SK-N-MC (cell line): ENCODE measurements at regions not wholly inside any gene's neighbourhood (a gene's known extent, or its start where the extent isn't known, plus 50 kb on each side); places are given as distances from the start of the nearest gene placed in this dataset.

Experiments used
- EZH2 ChIP-seq: fragments of 200-600 bp; sonication (generic); IDR thresholded peaks from one replicate; pipeline ENCODE4 v1.6.1; 2017; ENCODE audit warnings: antibody characterized with exemption
- POLR2AphosphoS5 ChIP-seq: IDR thresholded peaks from 2 replicates; pipeline ENCODE4 v1.6.1; 2012; ENCODE audit warnings: mild to moderate bottlenecking, low read depth, low read length, borderline replicate concordance

GRCh38 chr5:61788548-61788947, 456.5 kb downstream of the ZSWIM6 start:
- no peak for TF ChIP-seq EZH2
- no peak for TF ChIP-seq POLR2AphosphoS5
